ENCODE measurements at regions not wholly inside any gene's neighbourhood (a gene's known extent, or its start where the extent isn't known, plus 50 kb on each side); places are given as distances from the start of the nearest gene placed in this dataset.

DNA sequence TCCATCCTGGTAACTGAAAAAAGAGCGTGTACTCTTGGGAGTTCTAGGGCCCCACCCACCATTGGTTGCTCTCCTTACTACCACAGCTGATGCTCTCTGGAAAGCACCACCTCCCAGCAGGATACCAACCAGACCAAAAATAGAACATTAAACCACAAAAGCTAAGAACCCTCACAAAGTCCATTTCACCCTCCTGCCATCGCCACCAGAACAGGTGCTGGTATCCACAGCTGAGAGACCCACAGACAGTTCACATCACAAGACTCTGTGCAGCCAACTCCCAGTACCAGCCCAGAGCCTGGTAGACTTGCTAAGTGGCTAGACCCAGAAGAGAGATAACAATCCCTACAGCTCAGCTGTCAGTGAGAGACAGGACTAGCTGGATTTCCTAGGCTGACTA, 240.6 kb downstream of the PABPC4L start:
- no peak for TF ChIP-seq CTCF (conservative IDR thresholded peaks at IDR 0.05)
- Histone ChIP-seq H3K9me3 (ENCODE audit: control insufficient read depth, low read depth, low read length) (no peaks in the 10 kb centered on the region), H3K9ac (ENCODE audit: extremely low read depth, insufficient read length, low read length) (no peak overlapping the region), H2BK5ac (ENCODE audit: insufficient read length, low read length) (no peak overlapping the region), H4K8ac (replicated peaks; ENCODE audit: insufficient read length, low read depth, low read length) (no peak overlapping the region), H2BK12ac (ENCODE audit: insufficient read length, low read depth, low read length) (no peak overlapping the region), H3K14ac (ENCODE audit: insufficient read depth, low read length) (no peak overlapping the region), H3K23me2 (ENCODE audit: insufficient read length, low read depth, low read length, poor library complexity, severe bottlenecking) (no peaks in the 10 kb centered on the region), H3K4me2 (ENCODE audit: insufficient read depth, insufficient read length, low read length) (no peak overlapping the region), H3K27ac (ENCODE audit: insufficient read length, low read depth, low read length) (no peak overlapping the region), H3K79me1 (ENCODE audit: insufficient read depth, low read depth, low read length, poor library complexity, severe bottlenecking) (no peaks in the 10 kb centered on the region), H3T11ph (ENCODE audit: low read length) (no peak overlapping the region), H3K4ac (ENCODE audit: low read depth, low read length) (no peak overlapping the region), H2BK20ac (ENCODE audit: low read depth, low read length, poor library complexity, severe bottlenecking) (no peak overlapping the region), H3K4me1 (ENCODE audit: insufficient read depth, low read length) (no peaks in the 10 kb centered on the region), H2BK15ac (ENCODE audit: low read depth, low read length) (no peak overlapping the region), H2AK5ac (ENCODE audit: insufficient read length, low read length) (no peak overlapping the region), H2AFZ (ENCODE audit: low read length) (no peak overlapping the region), H4K5ac (ENCODE audit: insufficient read length, low read depth, low read length) (no peak overlapping the region), H3K27me3 (ENCODE audit: insufficient read depth, low read length) (no peaks in the 10 kb centered on the region), H4K20me1 (ENCODE audit: control insufficient read depth, insufficient read depth, insufficient read length) (no peaks in the 10 kb centered on the region), H4K91ac (ENCODE audit: insufficient read length, low read depth, low read length) (no peak overlapping the region), H2BK120ac (ENCODE audit: low read depth, low read length, poor library complexity, severe bottlenecking) (no peak overlapping the region), H3K23ac (ENCODE audit: insufficient read length, low read depth, low read length) (no peak overlapping the region), H3K56ac (ENCODE audit: insufficient read length, low read depth, low read length) (no peak overlapping the region), H3K18ac (ENCODE audit: insufficient read length, low read depth, low read length) (no peak overlapping the region), H3K79me2 (ENCODE audit: insufficient read depth, low read length) (no peaks in the 10 kb centered on the region)
- Mint-ChIP-seq H3K4me3 (no peak overlapping the region), H3K27ac (peak overlapping the region in 1 of 3 experiments; percentile 81; a peak in 1 of 7 replicates), H3K9me3 (peaks cover 25 to 38% of the 10 kb centered on the region in 2 experiments), H3K4me1 (peaks cover 2 to 4% of the 10 kb centered on the region in 2 experiments; a peak in 2 of 4 replicates), H3K36me3 (ENCODE audit: insufficient read depth in 1 of 3, low read depth in 3 of 3) (peaks cover 9 to 40% (median 24%) of the 10 kb centered on the region in 3 experiments; a peak in 6 of 7 replicates), H3K27me3 (ENCODE audit: low read depth) (no peaks in the 10 kb centered on the region)
- no peak for DNase-seq
- no CpG with 5 or more reads among the region's 2 CpGs for WGBS (ENCODE audit: extremely low coverage, insufficient read length, low lambda C conversion rate)

Data from H9 (cell line).